ENCODE measurements at regions not wholly inside any gene's neighbourhood (a gene's known extent, or its start where the extent isn't known, plus 50 kb on each side); places are given as distances from the start of the nearest gene placed in this dataset.

GRCh38 chr17:71402007-71402406 is 718.8 kb upstream of the SOX9 start:
- no peaks in the 10 kb centered on the region for H3K27me3 ChIP-seq (ENCODE audit: control insufficient read depth, insufficient read depth, low read length)
- no peaks in the 10 kb centered on the region for H3K36me3 ChIP-seq (ENCODE audit: control insufficient read depth, insufficient read depth, low read length)
- no peak overlapping the region for H3K27ac ChIP-seq (ENCODE audit: low read depth, low read length)
- no peak overlapping the region for H3K9ac ChIP-seq (ENCODE audit: low read depth, low read length)
- peaks cover 9% of the 10 kb centered on the region; the same call in 1 of the 2 replicates for H3K4me1 ChIP-seq (ENCODE audit: control insufficient read depth, insufficient read depth, low read length)
- no peaks in the 10 kb centered on the region for H3K9me3 ChIP-seq (ENCODE audit: control insufficient read depth, insufficient read depth, low read length)
- H3K4me3 ChIP-seq (ENCODE audit: low read depth, low read length): no peak overlapping the region

- H3K27me3 ChIP-seq (ENCODE audit: control insufficient read depth, insufficient read depth, low read length): no peaks in the 10 kb centered on the region
- H3K36me3 ChIP-seq (ENCODE audit: control insufficient read depth, insufficient read depth, low read length): no peaks in the 10 kb centered on the region
- no peak overlapping the region for H3K9ac ChIP-seq (ENCODE audit: low read depth, low read length)
- H3K4me1 ChIP-seq (ENCODE audit: control insufficient read depth, insufficient read depth, low read length): peaks cover 9% of the 10 kb centered on the region; the same call in 1 of the 2 replicates
- H3K27ac ChIP-seq (ENCODE audit: low read depth, low read length): no peak overlapping the region
- H3K4me3 ChIP-seq (ENCODE audit: low read depth, low read length): no peak overlapping the region
- H3K9me3 ChIP-seq (ENCODE audit: control insufficient read depth, insufficient read depth, low read length): no peaks in the 10 kb centered on the region
Measured at GRCh38 chr17:71402661-71403141, 718.1 kb upstream of the SOX9 start.

GRCh38 chr17:71405101-71405500 is 715.7 kb upstream of the SOX9 start:
- Histone ChIP-seq H3K9ac (ENCODE audit: low read depth, low read length) (no peak overlapping the region), H3K27ac (ENCODE audit: low read depth, low read length) (no peak overlapping the region), H3K27me3 (ENCODE audit: control insufficient read depth, insufficient read depth, low read length) (no peaks in the 10 kb centered on the region), H3K36me3 (ENCODE audit: control insufficient read depth, insufficient read depth, low read length) (no peaks in the 10 kb centered on the region), H3K4me1 (ENCODE audit: control insufficient read depth, insufficient read depth, low read length) (no peaks in the 10 kb centered on the region), H3K9me3 (ENCODE audit: control insufficient read depth, insufficient read depth, low read length) (no peaks in the 10 kb centered on the region), H3K4me3 (ENCODE audit: low read depth, low read length) (no peak overlapping the region)

GRCh38 chr17:71407981-71408380 is 712.8 kb upstream of the SOX9 start:
- no peak overlapping the region for H3K4me3 ChIP-seq (ENCODE audit: low read depth, low read length)
- H3K36me3 ChIP-seq (ENCODE audit: control insufficient read depth, insufficient read depth, low read length): no peaks in the 10 kb centered on the region
- no peaks in the 10 kb centered on the region for H3K27me3 ChIP-seq (ENCODE audit: control insufficient read depth, insufficient read depth, low read length)

GRCh38 chr17:71409137-71409536 is 711.7 kb upstream of the SOX9 start:
- H3K36me3 ChIP-seq (ENCODE audit: control insufficient read depth, insufficient read depth, low read length): no peaks in the 10 kb centered on the region
- H3K4me1 ChIP-seq (ENCODE audit: control insufficient read depth, insufficient read depth, low read length): no peaks in the 10 kb centered on the region
- no peaks in the 10 kb centered on the region for H3K27me3 ChIP-seq (ENCODE audit: control insufficient read depth, insufficient read depth, low read length)
- no peaks in the 10 kb centered on the region for H3K9me3 ChIP-seq (ENCODE audit: control insufficient read depth, insufficient read depth, low read length)
- no peak overlapping the region for H3K27ac ChIP-seq (ENCODE audit: low read depth, low read length)
- H3K9ac ChIP-seq (ENCODE audit: low read depth, low read length): no peak overlapping the region
- no peak overlapping the region for H3K4me3 ChIP-seq (ENCODE audit: low read depth, low read length)

More at GRCh38 chr17:71407981-71408380, 712.8 kb upstream of the SOX9 start:
- Histone ChIP-seq H3K4me1 (ENCODE audit: control insufficient read depth, insufficient read depth, low read length) (no peaks in the 10 kb centered on the region), H3K9ac (ENCODE audit: low read depth, low read length) (no peak overlapping the region), H3K27ac (ENCODE audit: low read depth, low read length) (no peak overlapping the region), H3K9me3 (ENCODE audit: control insufficient read depth, insufficient read depth, low read length) (no peaks in the 10 kb centered on the region)

- no peak overlapping the region for H3K27ac ChIP-seq (ENCODE audit: low read depth, low read length)
- H3K9me3 ChIP-seq (ENCODE audit: control insufficient read depth, insufficient read depth, low read length): no peaks in the 10 kb centered on the region
- H3K36me3 ChIP-seq (ENCODE audit: control insufficient read depth, insufficient read depth, low read length): no peaks in the 10 kb centered on the region
- H3K27me3 ChIP-seq (ENCODE audit: control insufficient read depth, insufficient read depth, low read length): no peaks in the 10 kb centered on the region
- no peaks in the 10 kb centered on the region for H3K4me1 ChIP-seq (ENCODE audit: control insufficient read depth, insufficient read depth, low read length)
- H3K4me3 ChIP-seq (ENCODE audit: low read depth, low read length): no peak overlapping the region
- H3K9ac ChIP-seq (ENCODE audit: low read depth, low read length): no peak overlapping the region
Measured at GRCh38 chr17:71409712-71410111, 711.1 kb upstream of the SOX9 start.

GRCh38 chr17:71412803-71413202 is 708.0 kb upstream of the SOX9 start:
- Histone ChIP-seq H3K9me3 (ENCODE audit: control insufficient read depth, insufficient read depth, low read length) (peaks cover 5% of the 10 kb centered on the region; the same call in 1 of the 2 replicates), H3K27ac (ENCODE audit: low read depth, low read length) (no peak overlapping the region)

GRCh38 chr17:71413935-71414334 is 706.9 kb upstream of the SOX9 start:
- no peak overlapping the region for H3K9ac ChIP-seq (ENCODE audit: low read depth, low read length)
- no peaks in the 10 kb centered on the region for H3K4me1 ChIP-seq (ENCODE audit: control insufficient read depth, insufficient read depth, low read length)
- H3K27me3 ChIP-seq (ENCODE audit: control insufficient read depth, insufficient read depth, low read length): no peaks in the 10 kb centered on the region
- no peak overlapping the region for H3K4me3 ChIP-seq (ENCODE audit: low read depth, low read length)
- no peak overlapping the region for H3K27ac ChIP-seq (ENCODE audit: low read depth, low read length)
- peaks cover 16% of the 10 kb centered on the region for H3K9me3 ChIP-seq (ENCODE audit: control insufficient read depth, insufficient read depth, low read length)
- H3K36me3 ChIP-seq (ENCODE audit: control insufficient read depth, insufficient read depth, low read length): no peaks in the 10 kb centered on the region

More at GRCh38 chr17:71412803-71413202, 708.0 kb upstream of the SOX9 start:
- no peaks in the 10 kb centered on the region for H3K27me3 ChIP-seq (ENCODE audit: control insufficient read depth, insufficient read depth, low read length)
- H3K9ac ChIP-seq (ENCODE audit: low read depth, low read length): no peak overlapping the region
- no peak overlapping the region for H3K4me3 ChIP-seq (ENCODE audit: low read depth, low read length)
- no peaks in the 10 kb centered on the region for H3K4me1 ChIP-seq (ENCODE audit: control insufficient read depth, insufficient read depth, low read length)
- no peaks in the 10 kb centered on the region for H3K36me3 ChIP-seq (ENCODE audit: control insufficient read depth, insufficient read depth, low read length)

GRCh38 chr17:71417142-71417541 is 703.7 kb upstream of the SOX9 start:
- H3K4me3 ChIP-seq (ENCODE audit: low read depth, low read length): no peak overlapping the region
- H3K4me1 ChIP-seq (ENCODE audit: control insufficient read depth, insufficient read depth, low read length): no peaks in the 10 kb centered on the region
- H3K36me3 ChIP-seq (ENCODE audit: control insufficient read depth, insufficient read depth, low read length): no peaks in the 10 kb centered on the region
- peaks cover 34% of the 10 kb centered on the region for H3K9me3 ChIP-seq (ENCODE audit: control insufficient read depth, insufficient read depth, low read length)
- no peak overlapping the region for H3K9ac ChIP-seq (ENCODE audit: low read depth, low read length)
- no peaks in the 10 kb centered on the region for H3K27me3 ChIP-seq (ENCODE audit: control insufficient read depth, insufficient read depth, low read length)
- H3K27ac ChIP-seq (ENCODE audit: low read depth, low read length): no peak overlapping the region

GRCh38 chr17:71422968-71423367 is 697.9 kb upstream of the SOX9 start:
- H3K27ac ChIP-seq (ENCODE audit: low read depth, low read length): no peak overlapping the region

GRCh38 chr17:71423871-71424546 is 696.8 kb upstream of the SOX9 start:
- no peak overlapping the region for H3K27ac ChIP-seq (ENCODE audit: low read depth, low read length)
- H3K36me3 ChIP-seq (ENCODE audit: control insufficient read depth, insufficient read depth, low read length): no peaks in the 10 kb centered on the region
- H3K27me3 ChIP-seq (ENCODE audit: control insufficient read depth, insufficient read depth, low read length): no peaks in the 10 kb centered on the region
- H3K4me3 ChIP-seq (ENCODE audit: low read depth, low read length): no peak overlapping the region
- H3K4me1 ChIP-seq (ENCODE audit: control insufficient read depth, insufficient read depth, low read length): no peaks in the 10 kb centered on the region
- H3K9ac ChIP-seq (ENCODE audit: low read depth, low read length): no peak overlapping the region
- H3K9me3 ChIP-seq (ENCODE audit: control insufficient read depth, insufficient read depth, low read length): peaks cover 17% of the 10 kb centered on the region

More at GRCh38 chr17:71422968-71423367, 697.9 kb upstream of the SOX9 start:
- Histone ChIP-seq H3K4me1 (ENCODE audit: control insufficient read depth, insufficient read depth, low read length) (no peaks in the 10 kb centered on the region), H3K36me3 (ENCODE audit: control insufficient read depth, insufficient read depth, low read length) (no peaks in the 10 kb centered on the region), H3K27me3 (ENCODE audit: control insufficient read depth, insufficient read depth, low read length) (no peaks in the 10 kb centered on the region), H3K9me3 (ENCODE audit: control insufficient read depth, insufficient read depth, low read length) (peaks cover 28% of the 10 kb centered on the region), H3K4me3 (ENCODE audit: low read depth, low read length) (no peak overlapping the region), H3K9ac (ENCODE audit: low read depth, low read length) (no peak overlapping the region)

Data from HUES48 (cell line).